ENCODE measurements at regions not wholly inside any gene's neighbourhood (a gene's known extent, or its start where the extent isn't known, plus 50 kb on each side); places are given as distances from the start of the nearest gene placed in this dataset.
A peak's percentile ranks its signal among the peaks of the same experiment; 100 is the strongest.

DNA sequence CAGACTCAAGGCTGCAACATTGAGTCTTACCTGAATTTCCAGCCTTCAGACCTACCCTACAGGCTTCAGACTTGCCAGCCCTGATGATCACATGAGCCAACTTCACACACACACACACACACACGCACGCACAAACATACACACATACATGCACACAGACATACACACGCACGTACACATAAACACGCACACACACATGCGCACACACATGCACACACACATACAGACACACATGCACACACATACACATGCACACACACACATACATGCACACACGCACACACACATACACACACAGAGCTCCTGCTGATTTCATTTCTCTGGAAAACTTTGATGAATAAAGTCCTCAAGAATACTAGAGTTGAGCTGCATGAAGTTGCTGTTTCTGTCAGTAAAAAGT lies 78.3 kb upstream of the SLC2A1 start (continued):
- TF ChIP-seq ZNF282 (IDR thresholded peaks at IDR 0.05; ENCODE audit: partially characterized antibody) (no peak), ZFY (CRISPR knock-in tag; IDR thresholded peaks at IDR 0.05) (no peak), ZNF841 (CRISPR knock-in tag; IDR thresholded peaks at IDR 0.05; ENCODE audit: borderline replicate concordance) (no peak), PHF21A (CRISPR knock-in tag; IDR thresholded peaks at IDR 0.05) (no peak), ZBTB8A (CRISPR knock-in tag; IDR thresholded peaks at IDR 0.05; ENCODE audit: borderline replicate concordance, low read depth) (no peak), AHR (CRISPR knock-in tag; IDR thresholded peaks at IDR 0.05) (no peak), FOSL1 (CRISPR knock-in tag; IDR thresholded peaks at IDR 0.05; ENCODE audit: borderline replicate concordance) (no peak), NR2C2 (CRISPR knock-in tag; IDR thresholded peaks at IDR 0.05; ENCODE audit: borderline replicate concordance) (no peak), ZC3H4 (CRISPR knock-in tag; IDR thresholded peaks at IDR 0.05; ENCODE audit: borderline replicate concordance) (0 out of 2 replicates have a peak, but pooled peaks have one; percentile 51), KLF12 (CRISPR knock-in tag; IDR thresholded peaks at IDR 0.05; ENCODE audit: borderline replicate concordance) (no peak), GATAD2A (CRISPR knock-in tag; IDR thresholded peaks at IDR 0.05) (no peak), KLF13 (CRISPR knock-in tag; IDR thresholded peaks at IDR 0.05) (no peak), POLR2AphosphoS2 (IDR thresholded peaks at IDR 0.05; ENCODE audit: low read depth, low read length) (no peak), ZBTB38 (CRISPR knock-in tag; IDR thresholded peaks at IDR 0.05) (0 out of 2 replicates have a peak, but pooled peaks have one; percentile 37), ZNF839 (CRISPR knock-in tag; IDR thresholded peaks at IDR 0.05; ENCODE audit: borderline replicate concordance) (no peak), SIN3A (IDR thresholded peaks at IDR 0.05; ENCODE audit: borderline replicate concordance, low read depth, low read length) (no peak)
- TF ChIP-seq, protein P1, sequence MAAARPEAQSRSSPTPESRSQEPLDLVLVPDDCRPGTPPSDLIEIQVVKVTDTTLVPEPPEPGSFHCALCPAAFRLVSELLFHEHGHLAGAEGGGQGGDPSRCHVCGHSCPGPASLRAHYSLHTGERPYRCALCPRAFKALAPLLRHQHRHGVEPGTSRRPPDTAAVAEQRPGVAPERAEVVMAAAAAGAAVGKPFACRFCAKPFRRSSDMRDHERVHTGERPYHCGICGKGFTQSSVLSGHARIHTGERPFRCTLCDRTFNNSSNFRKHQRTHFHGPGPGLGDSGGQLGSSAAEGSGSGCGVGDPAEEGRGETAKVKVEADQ (CRISPR knock-in tag; IDR thresholded peaks at IDR 0.05; ENCODE audit: borderline replicate concordance) = no peak
- TF ChIP-seq, protein P2, sequence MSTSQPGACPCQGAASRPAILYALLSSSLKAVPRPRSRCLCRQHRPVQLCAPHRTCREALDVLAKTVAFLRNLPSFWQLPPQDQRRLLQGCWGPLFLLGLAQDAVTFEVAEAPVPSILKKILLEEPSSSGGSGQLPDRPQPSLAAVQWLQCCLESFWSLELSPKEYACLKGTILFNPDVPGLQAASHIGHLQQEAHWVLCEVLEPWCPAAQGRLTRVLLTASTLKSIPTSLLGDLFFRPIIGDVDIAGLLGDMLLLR (CRISPR knock-in tag; IDR thresholded peaks at IDR 0.05) = no peak
- TF ChIP-seq, protein P3, sequence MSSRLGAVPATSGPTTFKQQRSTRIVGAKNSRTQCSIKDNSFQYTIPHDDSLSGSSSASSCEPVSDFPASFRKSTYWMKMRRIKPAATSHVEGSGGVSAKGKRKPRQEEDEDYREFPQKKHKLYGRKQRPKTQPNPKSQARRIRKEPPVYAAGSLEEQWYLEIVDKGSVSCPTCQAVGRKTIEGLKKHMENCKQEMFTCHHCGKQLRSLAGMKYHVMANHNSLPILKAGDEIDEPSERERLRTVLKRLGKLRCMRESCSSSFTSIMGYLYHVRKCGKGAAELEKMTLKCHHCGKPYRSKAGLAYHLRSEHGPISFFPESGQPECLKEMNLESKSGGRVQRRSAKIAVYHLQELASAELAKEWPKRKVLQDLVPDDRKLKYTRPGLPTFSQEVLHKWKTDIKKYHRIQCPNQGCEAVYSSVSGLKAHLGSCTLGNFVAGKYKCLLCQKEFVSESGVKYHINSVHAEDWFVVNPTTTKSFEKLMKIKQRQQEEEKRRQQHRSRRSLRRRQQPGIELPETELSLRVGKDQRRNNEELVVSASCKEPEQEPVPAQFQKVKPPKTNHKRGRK (CRISPR knock-in tag; IDR thresholded peaks at IDR 0.05) = no peak
- TF ChIP-seq, protein P4, sequence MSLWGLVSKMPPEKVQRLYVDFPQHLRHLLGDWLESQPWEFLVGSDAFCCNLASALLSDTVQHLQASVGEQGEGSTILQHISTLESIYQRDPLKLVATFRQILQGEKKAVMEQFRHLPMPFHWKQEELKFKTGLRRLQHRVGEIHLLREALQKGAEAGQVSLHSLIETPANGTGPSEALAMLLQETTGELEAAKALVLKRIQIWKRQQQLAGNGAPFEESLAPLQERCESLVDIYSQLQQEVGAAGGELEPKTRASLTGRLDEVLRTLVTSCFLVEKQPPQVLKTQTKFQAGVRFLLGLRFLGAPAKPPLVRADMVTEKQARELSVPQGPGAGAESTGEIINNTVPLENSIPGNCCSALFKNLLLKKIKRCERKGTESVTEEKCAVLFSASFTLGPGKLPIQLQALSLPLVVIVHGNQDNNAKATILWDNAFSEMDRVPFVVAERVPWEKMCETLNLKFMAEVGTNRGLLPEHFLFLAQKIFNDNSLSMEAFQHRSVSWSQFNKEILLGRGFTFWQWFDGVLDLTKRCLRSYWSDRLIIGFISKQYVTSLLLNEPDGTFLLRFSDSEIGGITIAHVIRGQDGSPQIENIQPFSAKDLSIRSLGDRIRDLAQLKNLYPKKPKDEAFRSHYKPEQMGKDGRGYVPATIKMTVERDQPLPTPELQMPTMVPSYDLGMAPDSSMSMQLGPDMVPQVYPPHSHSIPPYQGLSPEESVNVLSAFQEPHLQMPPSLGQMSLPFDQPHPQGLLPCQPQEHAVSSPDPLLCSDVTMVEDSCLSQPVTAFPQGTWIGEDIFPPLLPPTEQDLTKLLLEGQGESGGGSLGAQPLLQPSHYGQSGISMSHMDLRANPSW (CRISPR knock-in tag; IDR thresholded peaks at IDR 0.05; ENCODE audit: borderline replicate concordance) = no peak
- TF ChIP-seq, protein P5, sequence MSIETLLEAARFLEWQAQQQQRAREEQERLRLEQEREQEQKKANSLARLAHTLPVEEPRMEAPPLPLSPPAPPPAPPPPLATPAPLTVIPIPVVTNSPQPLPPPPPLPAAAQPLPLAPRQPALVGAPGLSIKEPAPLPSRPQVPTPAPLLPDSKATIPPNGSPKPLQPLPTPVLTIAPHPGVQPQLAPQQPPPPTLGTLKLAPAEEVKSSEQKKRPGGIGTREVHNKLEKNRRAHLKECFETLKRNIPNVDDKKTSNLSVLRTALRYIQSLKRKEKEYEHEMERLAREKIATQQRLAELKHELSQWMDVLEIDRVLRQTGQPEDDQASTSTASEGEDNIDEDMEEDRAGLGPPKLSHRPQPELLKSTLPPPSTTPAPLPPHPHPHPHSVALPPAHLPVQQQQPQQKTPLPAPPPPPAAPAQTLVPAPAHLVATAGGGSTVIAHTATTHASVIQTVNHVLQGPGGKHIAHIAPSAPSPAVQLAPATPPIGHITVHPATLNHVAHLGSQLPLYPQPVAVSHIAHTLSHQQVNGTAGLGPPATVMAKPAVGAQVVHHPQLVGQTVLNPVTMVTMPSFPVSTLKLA (IDR thresholded peaks at IDR 0.05) = peak; percentile 48
- TF ChIP-seq, protein P6, sequence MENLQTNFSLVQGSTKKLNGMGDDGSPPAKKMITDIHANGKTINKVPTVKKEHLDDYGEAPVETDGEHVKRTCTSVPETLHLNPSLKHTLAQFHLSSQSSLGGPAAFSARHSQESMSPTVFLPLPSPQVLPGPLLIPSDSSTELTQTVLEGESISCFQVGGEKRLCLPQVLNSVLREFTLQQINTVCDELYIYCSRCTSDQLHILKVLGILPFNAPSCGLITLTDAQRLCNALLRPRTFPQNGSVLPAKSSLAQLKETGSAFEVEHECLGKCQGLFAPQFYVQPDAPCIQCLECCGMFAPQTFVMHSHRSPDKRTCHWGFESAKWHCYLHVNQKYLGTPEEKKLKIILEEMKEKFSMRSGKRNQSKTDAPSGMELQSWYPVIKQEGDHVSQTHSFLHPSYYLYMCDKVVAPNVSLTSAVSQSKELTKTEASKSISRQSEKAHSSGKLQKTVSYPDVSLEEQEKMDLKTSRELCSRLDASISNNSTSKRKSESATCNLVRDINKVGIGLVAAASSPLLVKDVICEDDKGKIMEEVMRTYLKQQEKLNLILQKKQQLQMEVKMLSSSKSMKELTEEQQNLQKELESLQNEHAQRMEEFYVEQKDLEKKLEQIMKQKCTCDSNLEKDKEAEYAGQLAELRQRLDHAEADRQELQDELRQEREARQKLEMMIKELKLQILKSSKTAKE (CRISPR knock-in tag; IDR thresholded peaks at IDR 0.05; ENCODE audit: borderline replicate concordance) = peak; percentile 21; the same call in 1 of the 2 replicates

Data from HepG2 (cell line).